ENCODE measurements at regions not wholly inside any gene's neighbourhood (a gene's known extent, or its start where the extent isn't known, plus 50 kb on each side); places are given as distances from the start of the nearest gene placed in this dataset.

GRCh38 chr12:76634133-76634532 lies 74.6 kb upstream of the OSBPL8 start:
- TF ChIP-seq POLR2A (IDR thresholded peaks at IDR 0.05) (no peak), CTCF (IDR thresholded peaks at IDR 0.05) (no peak)

Measured in testis (tissue), 2 donors.